ENCODE measurements at regions not wholly inside any gene's neighbourhood (a gene's known extent, or its start where the extent isn't known, plus 50 kb on each side); places are given as distances from the start of the nearest gene placed in this dataset.
"Not testable (repeated sequence)": the region's sequence is repeated elsewhere in the genome, so short reads cannot be mapped to it uniquely, and the experiment has no call there.

- not testable (repeated sequence) for TF ChIP-seq POLR2A, CTCF, EP300 (IDR thresholded peaks at IDR 0.05)
Measured at GRCh38 chr22:10760418-10760817, 4767.6 kb upstream of the OR11H1 start.

Data from upper lobe of left lung (tissue), 4 donors.